Activated T-helper 1 cell treated with Interleukin-2 at 50 U/mL for 16 hours (primary cell): ENCODE measurements at regions not wholly inside any gene's neighbourhood (a gene's known extent, or its start where the extent isn't known, plus 50 kb on each side); places are given as distances from the start of the nearest gene placed in this dataset.

Experiments
- DNase-seq: peaks from one replicate; pipeline ENCODE4 v3.0.0-alpha.2; 2020; ENCODE audit warnings: low read depth

- no peak for DNase-seq
These were observed 50.2 kb upstream of the BCL11A start for GRCh38 chr2:60603533-60604190.

DNA sequence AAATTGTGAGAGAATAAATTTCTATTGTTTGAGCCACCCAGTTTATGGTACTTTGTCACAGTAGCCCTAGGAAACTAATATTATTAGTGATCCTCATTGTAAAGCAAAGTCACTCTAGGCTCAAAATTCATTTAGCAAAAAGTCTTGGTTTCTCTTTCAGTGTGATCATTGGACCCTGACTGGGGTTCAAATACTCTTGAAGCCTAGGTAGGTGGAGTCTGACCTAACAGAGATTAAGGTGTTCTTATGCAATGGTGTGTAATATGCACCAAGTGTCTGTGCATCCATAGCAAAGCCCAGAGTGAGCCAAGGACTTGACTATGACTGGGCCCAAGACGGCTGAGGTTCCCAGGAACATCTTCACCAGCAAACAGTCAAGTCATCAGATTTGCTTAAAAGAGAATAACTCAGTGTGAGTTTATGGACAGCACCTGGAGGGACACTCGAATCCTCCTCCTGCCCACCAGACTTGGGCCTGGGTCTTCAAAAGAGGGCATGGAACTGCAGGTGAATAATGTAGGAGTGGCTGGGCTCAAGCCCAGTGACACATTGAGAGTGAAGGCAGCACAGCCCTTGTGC, 51.1 kb upstream of the BCL11A start:
- DNase-seq: no peak

DNA sequence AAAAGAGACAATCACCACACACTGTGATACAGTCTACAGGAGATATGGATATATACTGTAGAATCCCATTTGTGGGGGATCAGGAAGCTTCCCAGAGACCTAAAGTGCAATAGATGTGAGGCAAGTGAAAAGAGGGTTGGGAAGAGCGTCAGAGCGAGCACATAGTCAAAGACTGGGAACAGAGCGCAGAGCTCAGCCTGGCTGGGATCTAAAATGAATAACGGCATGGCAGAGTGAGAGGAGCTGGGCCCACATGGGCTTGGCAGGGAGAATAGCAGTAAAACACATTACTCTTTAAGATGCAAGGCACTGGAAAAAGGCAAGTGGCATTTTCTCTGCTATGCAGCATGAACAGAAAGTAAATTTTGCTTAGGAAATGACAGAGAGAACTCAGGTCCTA, 52.4 kb upstream of the BCL11A start:
- DNase-seq: no peak

- no peak for DNase-seq
These were observed 55.2 kb upstream of the BCL11A start for GRCh38 chr2:60608679-60609078.

- no peak for DNase-seq
These were observed 58.6 kb upstream of the BCL11A start for GRCh38 chr2:60612033-60612432.

DNA sequence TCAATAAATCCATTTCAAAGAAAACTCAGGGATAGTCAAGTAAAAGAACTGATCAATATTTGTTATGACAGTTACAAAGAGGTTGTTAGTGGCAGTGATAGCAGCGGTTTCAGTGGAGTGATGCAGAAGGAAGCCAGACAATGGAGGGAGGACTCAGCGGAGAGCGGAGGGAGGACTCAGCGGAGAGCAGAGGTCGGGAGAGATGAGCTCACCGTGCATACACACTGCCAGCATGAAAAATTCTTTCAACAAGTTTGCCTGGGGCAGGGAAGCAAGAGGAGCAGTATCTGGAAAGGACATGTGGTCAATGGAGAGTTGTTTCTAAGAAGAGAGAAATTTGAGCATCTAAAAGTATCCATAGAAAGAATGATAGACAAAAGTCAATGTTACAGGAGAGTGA, 60.9 kb upstream of the BCL11A start:
- DNase-seq: no peak

DNA sequence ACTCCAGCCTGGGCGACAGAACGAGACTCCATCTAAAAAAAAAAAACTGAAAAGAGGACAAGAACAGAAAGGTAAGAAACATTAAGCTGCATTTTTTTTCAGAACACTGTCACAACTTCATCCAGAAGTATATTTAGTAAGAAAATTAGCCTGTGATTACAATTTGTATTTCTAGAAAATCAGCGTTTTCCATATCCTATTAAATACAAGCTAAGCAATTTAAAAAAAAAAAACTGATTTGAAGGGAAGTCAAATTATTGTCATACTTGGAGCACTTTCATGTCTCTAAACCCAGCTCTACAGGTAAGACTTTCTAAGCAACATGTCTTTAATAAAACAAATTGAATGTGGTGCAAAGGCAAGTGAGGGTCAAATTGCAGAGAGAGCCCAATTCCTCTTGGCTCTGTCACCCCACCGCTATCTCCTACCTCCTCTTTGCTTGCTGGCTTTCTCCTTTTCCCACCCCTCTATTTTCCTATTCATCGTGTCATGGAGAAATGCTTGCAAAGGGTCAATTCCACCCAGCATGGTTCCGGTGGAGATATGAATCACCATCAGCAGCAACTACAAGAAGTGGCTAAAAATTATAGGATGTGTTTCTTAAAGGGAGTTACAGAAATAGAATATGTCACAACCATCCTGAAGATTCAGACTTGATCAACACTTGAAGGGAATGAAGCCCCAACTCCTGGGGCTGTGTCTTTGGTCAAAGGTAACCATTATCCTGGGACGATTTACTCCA, 68.4 kb upstream of the BCL11A start:
- no peak for DNase-seq

GRCh38 chr2:60623040-60623439, 69.6 kb upstream of the BCL11A start:
- no peak for DNase-seq

GRCh38 chr2:60627412-60627811, 74.0 kb upstream of the BCL11A start:
- no peak for DNase-seq

GRCh38 chr2:60628026-60628425, 74.6 kb upstream of the BCL11A start:
- DNase-seq: no peak

DNA sequence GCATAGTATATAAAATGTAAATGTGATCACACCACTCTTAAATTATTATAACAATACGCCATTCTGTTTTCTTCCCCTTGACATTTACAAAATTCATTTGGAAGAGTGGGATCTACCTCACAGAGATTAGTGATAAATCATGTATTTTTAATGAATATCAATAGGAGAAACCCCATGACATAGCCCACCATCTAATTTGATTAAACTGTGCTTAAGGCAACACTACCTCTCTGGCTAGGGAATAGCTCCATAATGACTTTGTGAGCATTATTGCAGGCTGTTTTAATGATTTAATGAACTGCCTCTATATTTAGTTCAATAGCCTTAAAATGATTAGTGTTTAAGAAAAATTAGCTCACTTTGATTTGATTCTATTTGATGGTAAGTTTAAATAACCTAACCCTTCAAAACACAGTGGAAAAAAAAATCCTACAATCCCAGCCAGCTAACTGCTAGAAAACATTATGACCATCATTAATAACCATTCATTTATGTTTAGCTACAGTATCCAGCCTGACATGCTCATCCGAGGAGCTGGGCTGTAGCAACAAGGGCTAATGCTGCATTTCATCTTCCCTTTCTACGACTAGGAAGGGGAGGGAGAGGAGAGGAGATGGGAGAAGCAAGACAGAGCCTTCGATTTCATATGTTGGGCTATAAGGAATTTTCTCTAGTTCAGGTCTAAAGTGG, 75.3 kb upstream of the BCL11A start:
- DNase-seq: no peak

DNA sequence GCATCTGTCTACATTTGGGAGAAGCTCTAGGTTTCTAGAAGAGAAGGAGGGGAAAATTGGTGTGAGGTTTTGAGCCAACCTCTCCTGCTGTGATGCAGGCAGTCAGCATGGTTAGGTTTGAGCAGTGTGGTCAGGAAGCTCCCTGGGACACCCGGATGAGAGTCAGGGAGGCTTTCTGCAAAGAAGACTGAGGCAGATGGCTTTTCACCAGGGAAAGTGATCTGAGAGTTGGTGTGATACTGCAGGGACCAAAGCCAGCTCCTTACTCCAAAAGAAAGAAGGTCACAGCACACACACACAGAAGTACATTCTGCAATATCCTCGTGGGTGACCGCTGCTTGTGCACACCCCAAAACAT, 75.8 kb upstream of the BCL11A start:
- DNase-seq: no peak

DNA sequence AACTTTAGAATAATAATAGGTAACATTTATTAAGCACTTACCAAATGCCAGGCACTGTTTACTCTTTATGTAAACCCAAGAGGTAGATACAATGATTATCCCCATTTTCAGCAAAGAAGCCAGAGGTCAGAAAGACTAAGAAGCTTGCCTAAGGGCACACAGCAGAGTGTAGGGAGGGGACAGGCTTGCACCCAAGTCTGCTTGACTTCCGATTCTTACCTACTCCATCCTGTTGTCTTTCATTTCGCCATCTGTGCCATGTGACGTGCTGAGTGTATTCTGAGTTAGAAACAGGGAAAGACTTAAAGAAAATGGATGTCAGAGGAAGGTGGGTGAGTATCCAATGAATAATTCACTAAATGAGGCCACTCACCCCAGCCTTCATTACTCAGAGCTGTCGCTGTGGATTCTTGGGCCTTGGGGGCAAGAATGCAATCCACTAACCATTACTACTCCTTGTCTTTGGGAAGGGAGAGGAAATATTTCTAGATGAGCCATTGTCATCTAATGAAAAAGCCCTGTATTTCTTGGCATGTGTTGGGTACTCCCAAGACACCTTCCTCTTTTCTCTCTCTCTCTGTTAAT, 76.4 kb upstream of the BCL11A start:
- no peak for DNase-seq

GRCh38 chr2:60633615-60634014, 80.2 kb upstream of the BCL11A start:
- DNase-seq: no peak

DNA sequence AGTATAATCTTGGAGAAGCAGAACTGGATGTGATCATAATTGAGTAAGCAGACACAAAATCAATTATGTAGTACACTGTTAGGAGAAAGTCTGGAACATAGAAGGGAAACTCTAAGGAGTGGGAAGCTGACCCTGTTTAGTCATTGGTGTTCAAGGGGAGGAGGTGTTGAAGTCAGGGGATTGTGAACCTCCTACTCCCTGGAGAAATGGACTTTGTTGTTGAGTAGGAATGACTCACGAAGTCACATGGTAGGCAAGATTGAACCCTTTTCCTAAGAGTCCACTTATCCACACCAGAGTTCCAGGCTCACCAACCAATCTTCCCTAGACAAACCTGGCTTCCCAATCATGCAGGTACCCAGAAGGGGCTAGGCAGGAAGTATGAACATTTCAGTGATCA, 81.0 kb upstream of the BCL11A start:
- no peak for DNase-seq

DNA sequence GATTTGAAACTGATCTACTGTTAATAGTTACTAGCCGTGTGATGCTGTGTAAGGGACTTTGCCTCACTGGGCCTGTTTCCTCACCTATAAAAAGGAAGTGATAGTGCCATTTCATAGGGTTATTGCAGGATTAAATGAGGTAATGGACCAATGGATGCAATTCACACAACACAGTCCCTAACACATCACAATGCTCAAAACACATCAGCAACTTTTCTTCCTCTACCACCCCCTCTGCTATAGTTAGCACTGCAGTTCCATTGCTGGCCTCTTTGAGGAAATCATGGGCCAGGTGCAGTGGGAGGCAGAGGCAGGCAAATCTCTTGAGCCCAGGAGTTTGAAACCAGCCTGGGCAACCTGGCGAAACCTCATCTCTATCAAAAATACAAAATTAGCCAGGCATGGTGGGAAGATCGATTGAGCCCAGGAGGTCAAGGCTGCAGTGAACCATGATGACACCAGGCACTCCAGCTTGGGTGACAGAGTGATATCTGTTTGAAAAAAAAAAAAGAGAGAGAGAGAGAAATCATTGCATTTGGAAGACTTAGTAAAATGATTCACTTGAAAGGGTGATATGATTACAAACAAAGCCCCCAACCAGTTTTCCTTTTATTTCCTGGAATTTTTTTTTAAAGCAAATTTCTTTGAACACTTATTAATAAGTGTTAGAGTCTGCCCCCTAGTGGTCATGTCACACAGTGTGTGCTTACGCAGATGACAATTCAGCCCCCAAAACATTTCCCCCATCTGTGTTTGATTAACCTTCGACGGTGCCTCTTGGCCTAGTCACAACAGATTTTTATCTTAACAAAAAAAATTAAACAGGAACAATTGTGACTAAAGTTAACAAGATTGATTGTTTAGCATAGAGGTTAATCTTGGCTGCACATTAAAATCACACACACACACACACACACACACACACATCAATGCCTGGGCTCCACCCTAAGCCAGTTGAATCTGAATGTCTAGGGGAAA, 88.6 kb upstream of the BCL11A start:
- no peak for DNase-seq

DNA sequence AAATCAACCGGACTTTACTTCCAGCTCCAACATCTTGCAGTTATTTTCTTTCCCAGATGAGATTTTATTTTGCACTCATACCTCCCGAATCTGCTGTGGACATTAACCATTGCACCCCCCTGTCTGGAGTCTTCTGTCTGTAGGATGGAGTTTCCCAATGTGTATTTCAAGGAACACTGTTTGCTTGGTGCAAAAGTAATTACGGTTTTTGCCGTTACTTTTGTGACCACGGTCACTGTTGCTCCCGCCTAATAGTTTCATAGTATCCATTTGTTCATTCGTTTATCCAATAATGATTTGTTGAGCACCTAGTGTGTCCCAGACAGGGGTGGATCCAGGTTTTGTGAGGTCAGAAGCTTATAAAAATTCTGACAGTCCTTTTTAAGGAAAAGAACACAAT, 90.3 kb upstream of the BCL11A start:
- DNase-seq: no peak

- DNase-seq: no peak
These were observed 91.5 kb upstream of the BCL11A start for GRCh38 chr2:60644951-60645350.

DNA sequence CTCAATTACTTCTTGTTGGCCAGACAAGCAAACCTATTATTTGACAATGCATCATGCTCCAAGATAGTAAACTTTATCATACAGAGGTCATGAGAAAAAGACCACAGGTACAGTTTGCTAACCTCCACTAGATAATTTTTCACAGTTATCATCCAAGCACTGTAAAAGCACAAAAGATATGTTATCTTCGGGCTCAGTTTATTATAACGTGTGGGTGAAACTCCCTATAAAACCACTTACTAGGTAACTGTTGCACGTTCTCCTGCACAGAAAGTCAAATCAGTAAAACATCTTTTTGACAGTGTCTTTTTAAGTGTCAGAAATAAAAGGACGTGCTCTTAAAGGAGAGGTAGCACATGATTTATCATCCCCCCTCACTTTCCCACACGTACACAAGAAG, 94.7 kb upstream of the BCL11A start:
- no peak for DNase-seq

- DNase-seq: no peak
These were observed 96.3 kb upstream of the BCL11A start for GRCh38 chr2:60649721-60650120.

- no peak for DNase-seq
These were observed 99.4 kb upstream of the BCL11A start for GRCh38 chr2:60652832-60653340.
